HCT116 (cell line): ENCODE measurements at regions not wholly inside any gene's neighbourhood (a gene's known extent, or its start where the extent isn't known, plus 50 kb on each side); places are given as distances from the start of the nearest gene placed in this dataset.

ENCODE experiments used
- ATAC-seq: fragments of 200-7000 bp; cut with Tn5 transposase; 2 replicates; pipeline ENCODE4 v1.9.1; 2020; ENCODE audit warnings: mild to moderate bottlenecking, moderate library complexity
- BruUV-seq: library from RNA; stranded (reverse); fragments of 400-500 nt; replicated peaks from 2 replicates; lab custom pipeline; 2021; lab: Mats Ljungman, UMichigan
- CTCF ChIA-PET: fragments of 300-600 bp; sonication (Branson Sonifier 250); formaldehyde crosslinking; loops from one replicate; lab custom pipeline; 2021; ENCODE audit warnings: antibody characterized with exemption; lab: Charles Lee
- POLR2A ChIA-PET: fragments of 300-600, 350-600 bp; sonication (Branson Sonifier 250); formaldehyde crosslinking; loops from one replicate; lab custom pipeline; 2021; ENCODE audit warnings: antibody characterized with exemption; lab: Charles Lee
- RAD21 ChIA-PET, 2 experiments: fragments of 300-600 bp; sonication (Branson Sonifier 250); formaldehyde crosslinking; loops; one replicate each; lab custom pipeline; 2023; ENCODE audit warnings: low total read pairs in 2 of 2; ENCODE audit not compliant: uncharacterized antibody in 2 of 2, unreplicated experiment in 2 of 2, low non-redundant PET in 1 of 2; lab: Charles Lee
- DNase-seq: peaks from one replicate; pipeline ENCODE4 v3.0.0-alpha.2; 2010; ENCODE audit warnings: low read depth, low spot score
- H2AFZ ChIP-seq: fragments of 200-600 bp; shearing (Covaris generic), sonication (generic); 2 replicates; pipeline ENCODE4 v1.6.1; 2017; ENCODE audit warnings: low read depth, mixed run types, mixed read lengths, antibody characterized with exemption, low read length; ENCODE audit not compliant: poor library complexity, severe bottlenecking
- H3K27ac ChIP-seq: 2 replicates; pipeline ENCODE4 v1.5.1; 2012; ENCODE audit warnings: low read depth, low read length
- H3K27me3 ChIP-seq: fragments of 200-600 bp; sonication (generic); 2 replicates; pipeline ENCODE4 v1.6.1; 2016; ENCODE audit warnings: mixed run types, low read length, mixed read lengths; ENCODE audit not compliant: insufficient read depth
- H3K36me3 ChIP-seq, 2 experiments: fragments of 200-500 bp in 1 of 2; fragments of 200-600 bp in 1 of 2; sonication (Bioruptor generic) in 1 of 2; sonication (generic) in 1 of 2; 2 replicates each; pipeline versions ENCODE4 v1.5.1 to v1.6.1; 2014 to 2016; ENCODE audit warnings: low read length in 2 of 2, inconsistent platforms in 1 of 2, mixed read lengths in 1 of 2, mixed run types in 1 of 2; ENCODE audit not compliant: insufficient read depth in 2 of 2, control insufficient read depth in 1 of 2
- H3K4me1 ChIP-seq, 2 experiments: fragments of 200-600 bp in 1 of 2; sonication (generic) in 1 of 2; 2 replicates each; pipeline versions ENCODE4 v1.5.1 to v1.6.1; 2012 to 2017; ENCODE audit warnings: low read length in 2 of 2, inconsistent platforms in 1 of 2, mild to moderate bottlenecking in 1 of 2, mixed read lengths in 1 of 2, mixed run types in 1 of 2, moderate library complexity in 1 of 2; ENCODE audit not compliant: insufficient read depth in 2 of 2, control insufficient read depth in 1 of 2
- H3K4me2 ChIP-seq: fragments of 200-600 bp; sonication (generic); 2 replicates; pipeline ENCODE4 v1.6.1; 2017; ENCODE audit warnings: mixed run types, low read length, mixed read lengths
- H3K4me3 ChIP-seq, 2 experiments: fragments of 200-600 bp in 1 of 2; sonication (generic) in 1 of 2; replicated peaks in 1 of 2; 2 replicates each; pipeline ENCODE4 v1.5.1; 2011 to 2016; ENCODE audit warnings: low read length in 2 of 2, control low read depth in 1 of 2, low read depth in 1 of 2, mild to moderate bottlenecking in 1 of 2, mixed read lengths in 1 of 2, mixed run types in 1 of 2
- H3K79me2 ChIP-seq: fragments of 200-600 bp; sonication (generic); 2 replicates; pipeline ENCODE4 v1.6.1; 2017; ENCODE audit warnings: mild to moderate bottlenecking, mixed run types, low read length, moderate library complexity, mixed read lengths; ENCODE audit not compliant: insufficient read depth
- H3K9ac ChIP-seq: fragments of 200-600 bp; sonication (generic); 2 replicates; pipeline ENCODE4 v1.6.1; 2016; ENCODE audit warnings: low read length, mixed read lengths
- H3K9me2 ChIP-seq: fragments of 200-600 bp; sonication (generic), shearing (Covaris generic); 2 replicates; pipeline ENCODE4 v1.6.1; 2017; ENCODE audit warnings: mixed run types, mild to moderate bottlenecking, moderate library complexity; ENCODE audit not compliant: insufficient read depth
- H3K9me3 ChIP-seq, 2 experiments: fragments of 200-500 bp in 1 of 2; fragments of 200-600 bp in 1 of 2; sonication (Bioruptor generic) in 1 of 2; sonication (generic) in 1 of 2; 2 replicates each; pipeline ENCODE4 v1.6.1; 2014 to 2017; ENCODE audit warnings: low read length in 2 of 2, mixed read lengths in 2 of 2, inconsistent platforms in 1 of 2, low read depth in 1 of 2, mild to moderate bottlenecking in 1 of 2, mixed run types in 1 of 2, moderate library complexity in 1 of 2; ENCODE audit not compliant: control insufficient read depth in 1 of 2, insufficient read depth in 1 of 2
- H4K20me1 ChIP-seq: fragments of 200-600 bp; sonication (generic), shearing (Covaris generic); 2 replicates; pipeline ENCODE4 v1.6.1; 2017; ENCODE audit warnings: mixed run types, mild to moderate bottlenecking, moderate library complexity; ENCODE audit not compliant: insufficient read depth
- CBX3 ChIP-seq: IDR thresholded peaks from 2 replicates; pipeline ENCODE4 v1.6.1; 2012; ENCODE audit warnings: low read depth
- CEBPB ChIP-seq: IDR thresholded peaks from 2 replicates; pipeline ENCODE4 v1.6.1; 2012; ENCODE audit warnings: low read depth
- FOSL1 ChIP-seq: IDR thresholded peaks from 2 replicates; pipeline ENCODE4 v1.6.1; 2012; ENCODE audit warnings: low read depth
- JUND ChIP-seq: IDR thresholded peaks from 2 replicates; pipeline ENCODE4 v1.6.1; 2012
- POLR2AphosphoS5 ChIP-seq: IDR thresholded peaks from 2 replicates; pipeline ENCODE4 v1.6.1; 2011; ENCODE audit warnings: mild to moderate bottlenecking, low read depth, low read length, moderate library complexity
- SIN3A ChIP-seq: IDR thresholded peaks from 2 replicates; pipeline ENCODE4 v1.6.1; 2012; ENCODE audit warnings: low read depth
- SP1 ChIP-seq: IDR thresholded peaks from 2 replicates; pipeline ENCODE4 v1.6.1; 2012; ENCODE audit warnings: low read depth
- SRF ChIP-seq: IDR thresholded peaks from 2 replicates; pipeline ENCODE4 v1.6.1; 2012; ENCODE audit warnings: low read depth
- TCF7L2 ChIP-seq: IDR thresholded peaks from 2 replicates; pipeline ENCODE4 v1.7.0; 2011; ENCODE audit warnings: borderline replicate concordance, inconsistent platforms; ENCODE audit not compliant: insufficient read depth, insufficient read length; ENCODE audit errors: extremely low read depth
- YY1 ChIP-seq: IDR thresholded peaks from 2 replicates; pipeline ENCODE4 v1.6.1; 2011; ENCODE audit warnings: low read length, low read depth, moderate library complexity, mild to moderate bottlenecking; ENCODE audit not compliant: insufficient replicate concordance; ENCODE audit errors: extremely low read depth
- intact Hi-C: fragments of 100-400 bp; cut with micrococcal nuclease; formaldehyde crosslinking; loops from 2 replicates; pipeline ENCODE4 v1.10.0; 2022
- TF ChIP-seq, protein P1 (sequence below): IDR thresholded peaks from 2 replicates; pipeline ENCODE4 v1.6.1; 2012
- TF ChIP-seq, protein P2 (sequence below): IDR thresholded peaks from 2 replicates; pipeline ENCODE4 v1.6.1; 2012; ENCODE audit warnings: low read depth
- TF ChIP-seq, protein P3 (sequence below): IDR thresholded peaks from 2 replicates; pipeline ENCODE4 v1.6.1; 2011; ENCODE audit warnings: mild to moderate bottlenecking, low read length, moderate library complexity; ENCODE audit not compliant: insufficient replicate concordance; ENCODE audit errors: extremely low read depth

DNA sequence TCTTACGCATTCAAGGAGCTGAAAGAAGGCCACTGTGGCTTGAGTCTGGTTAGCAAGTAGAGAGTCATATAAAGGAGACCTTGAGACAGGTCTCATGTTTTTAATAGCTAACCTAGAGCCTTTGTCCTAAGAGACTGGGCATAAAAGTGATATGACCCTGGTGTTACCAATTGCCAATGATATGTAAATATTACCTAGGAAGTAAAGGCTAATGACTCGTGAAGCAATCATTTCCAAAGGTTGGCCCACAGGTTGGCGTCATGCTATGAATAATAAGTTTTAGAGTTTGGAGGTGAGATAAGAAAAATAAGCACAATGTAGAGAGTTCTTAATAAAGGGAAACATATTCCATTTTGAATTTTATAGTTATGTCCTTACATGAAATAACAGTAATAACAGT lies 116.6 kb upstream of the PLEKHA5 start:
- Histone ChIP-seq H3K79me2 (no peaks in the 10 kb centered on the region), H3K27ac (no peak overlapping the region), H3K36me3 (no peaks in the 10 kb centered on the region), H3K4me3 (no peak overlapping the region; a peak in 1 of 4 replicates), H3K9ac (no peak overlapping the region), H3K9me3 (no peaks in the 10 kb centered on the region), H3K4me2 (peak overlapping the region; percentile 43), H3K4me1 (peaks cover 0 to 11% of the 10 kb centered on the region in 2 experiments; a peak in 2 of 4 replicates), H2AFZ (peak overlapping the region; percentile 84), H3K27me3 (no peaks in the 10 kb centered on the region), H3K9me2 (no peaks in the 10 kb centered on the region), H4K20me1 (no peaks in the 10 kb centered on the region)
- no TSS peak for BruUV-seq
- RAD21 ChIA-PET = no interaction called here
- CTCF ChIA-PET = no interaction called here
- intact Hi-C loops = no loop called here
- no peak; the same call in 1 of the 2 replicates for ATAC-seq
- POLR2A ChIA-PET = no interaction called here
- DNase-seq = no peak
- TF ChIP-seq CEBPB (0 out of 2 replicates have a peak, but pooled peaks have one; percentile 17), FOSL1 (0 out of 2 replicates have a peak, but pooled peaks have one; percentile 35), JUND (no peak)
- TF ChIP-seq, all 23 proteins: peak for 2

DNA sequence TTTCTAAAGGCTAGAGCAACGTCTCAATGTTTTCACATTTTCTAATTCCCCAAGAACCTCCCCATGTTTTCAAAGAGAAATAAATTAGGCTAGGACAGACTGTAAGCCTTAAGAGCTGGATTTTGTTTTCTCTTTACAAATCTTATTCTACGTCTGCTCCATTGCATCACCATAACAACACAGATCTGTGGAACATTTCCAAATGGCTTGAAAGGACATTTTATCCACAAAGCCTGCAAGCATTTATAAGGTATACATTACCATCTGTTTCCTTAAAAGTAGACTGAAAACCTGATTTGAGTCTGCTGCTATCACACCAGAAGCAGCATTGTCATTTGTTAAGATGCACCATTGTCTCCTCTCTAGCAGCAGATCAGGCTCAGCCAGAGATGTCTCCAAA lies 115.3 kb upstream of the PLEKHA5 start:
- H3K4me3 ChIP-seq = no peak overlapping the region
- H3K79me2 ChIP-seq = no peaks in the 10 kb centered on the region
- no peak overlapping the region for H3K27ac ChIP-seq
- H3K9me2 ChIP-seq = no peaks in the 10 kb centered on the region
- H4K20me1 ChIP-seq = no peaks in the 10 kb centered on the region
- DNase-seq (no peak), ATAC-seq (no peak)
- H3K36me3 ChIP-seq = no peaks in the 10 kb centered on the region
- RAD21 ChIA-PET = no interaction called here
- H3K4me1 ChIP-seq = peaks cover 0 to 21% of the 10 kb centered on the region in 2 experiments; a peak in 2 of 4 replicates
- H2AFZ ChIP-seq = no peak overlapping the region
- H3K27me3 ChIP-seq = no peaks in the 10 kb centered on the region
- no peak overlapping the region for H3K9ac ChIP-seq
- H3K4me2 ChIP-seq = no peak overlapping the region
- CTCF ChIA-PET = no interaction called here
- no peaks in the 10 kb centered on the region for H3K9me3 ChIP-seq
- BruUV-seq = no TSS peak
- intact Hi-C loops = no loop called here
- POLR2A ChIA-PET = no interaction called here
- TF ChIP-seq, protein P1, sequence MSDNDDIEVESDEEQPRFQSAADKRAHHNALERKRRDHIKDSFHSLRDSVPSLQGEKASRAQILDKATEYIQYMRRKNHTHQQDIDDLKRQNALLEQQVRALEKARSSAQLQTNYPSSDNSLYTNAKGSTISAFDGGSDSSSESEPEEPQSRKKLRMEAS = no peak
- TF ChIP-seq TCF7L2 (no peak), CBX3 (no peak), CEBPB (no peak), YY1 (no peak), SRF (no peak), POLR2AphosphoS5 (no peak), SIN3A (no peak), SP1 (no peak)
- TF ChIP-seq, protein P2, sequence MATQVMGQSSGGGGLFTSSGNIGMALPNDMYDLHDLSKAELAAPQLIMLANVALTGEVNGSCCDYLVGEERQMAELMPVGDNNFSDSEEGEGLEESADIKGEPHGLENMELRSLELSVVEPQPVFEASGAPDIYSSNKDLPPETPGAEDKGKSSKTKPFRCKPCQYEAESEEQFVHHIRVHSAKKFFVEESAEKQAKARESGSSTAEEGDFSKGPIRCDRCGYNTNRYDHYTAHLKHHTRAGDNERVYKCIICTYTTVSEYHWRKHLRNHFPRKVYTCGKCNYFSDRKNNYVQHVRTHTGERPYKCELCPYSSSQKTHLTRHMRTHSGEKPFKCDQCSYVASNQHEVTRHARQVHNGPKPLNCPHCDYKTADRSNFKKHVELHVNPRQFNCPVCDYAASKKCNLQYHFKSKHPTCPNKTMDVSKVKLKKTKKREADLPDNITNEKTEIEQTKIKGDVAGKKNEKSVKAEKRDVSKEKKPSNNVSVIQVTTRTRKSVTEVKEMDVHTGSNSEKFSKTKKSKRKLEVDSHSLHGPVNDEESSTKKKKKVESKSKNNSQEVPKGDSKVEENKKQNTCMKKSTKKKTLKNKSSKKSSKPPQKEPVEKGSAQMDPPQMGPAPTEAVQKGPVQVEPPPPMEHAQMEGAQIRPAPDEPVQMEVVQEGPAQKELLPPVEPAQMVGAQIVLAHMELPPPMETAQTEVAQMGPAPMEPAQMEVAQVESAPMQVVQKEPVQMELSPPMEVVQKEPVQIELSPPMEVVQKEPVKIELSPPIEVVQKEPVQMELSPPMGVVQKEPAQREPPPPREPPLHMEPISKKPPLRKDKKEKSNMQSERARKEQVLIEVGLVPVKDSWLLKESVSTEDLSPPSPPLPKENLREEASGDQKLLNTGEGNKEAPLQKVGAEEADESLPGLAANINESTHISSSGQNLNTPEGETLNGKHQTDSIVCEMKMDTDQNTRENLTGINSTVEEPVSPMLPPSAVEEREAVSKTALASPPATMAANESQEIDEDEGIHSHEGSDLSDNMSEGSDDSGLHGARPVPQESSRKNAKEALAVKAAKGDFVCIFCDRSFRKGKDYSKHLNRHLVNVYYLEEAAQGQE = no peak
- TF ChIP-seq, protein P3, sequence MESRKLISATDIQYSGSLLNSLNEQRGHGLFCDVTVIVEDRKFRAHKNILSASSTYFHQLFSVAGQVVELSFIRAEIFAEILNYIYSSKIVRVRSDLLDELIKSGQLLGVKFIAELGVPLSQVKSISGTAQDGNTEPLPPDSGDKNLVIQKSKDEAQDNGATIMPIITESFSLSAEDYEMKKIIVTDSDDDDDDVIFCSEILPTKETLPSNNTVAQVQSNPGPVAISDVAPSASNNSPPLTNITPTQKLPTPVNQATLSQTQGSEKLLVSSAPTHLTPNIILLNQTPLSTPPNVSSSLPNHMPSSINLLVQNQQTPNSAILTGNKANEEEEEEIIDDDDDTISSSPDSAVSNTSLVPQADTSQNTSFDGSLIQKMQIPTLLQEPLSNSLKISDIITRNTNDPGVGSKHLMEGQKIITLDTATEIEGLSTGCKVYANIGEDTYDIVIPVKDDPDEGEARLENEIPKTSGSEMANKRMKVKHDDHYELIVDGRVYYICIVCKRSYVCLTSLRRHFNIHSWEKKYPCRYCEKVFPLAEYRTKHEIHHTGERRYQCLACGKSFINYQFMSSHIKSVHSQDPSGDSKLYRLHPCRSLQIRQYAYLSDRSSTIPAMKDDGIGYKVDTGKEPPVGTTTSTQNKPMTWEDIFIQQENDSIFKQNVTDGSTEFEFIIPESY = no peak
